Choroid plexus epithelial cell (primary cell): ENCODE measurements at regions not wholly inside any gene's neighbourhood (a gene's known extent, or its start where the extent isn't known, plus 50 kb on each side); places are given as distances from the start of the nearest gene placed in this dataset.

ENCODE experiments used
- DNase-seq: peaks from one replicate; pipeline ENCODE4 v3.0.0-alpha.2; 2010; ENCODE audit warnings: low read depth
- H3K4me3 ChIP-seq: 2 replicates; pipeline ENCODE4 v1.5.1; 2011; ENCODE audit warnings: low read depth, mild to moderate bottlenecking, control low read depth, low read length, moderate library complexity
- TF ChIP-seq, protein P1 (sequence below): conservative IDR thresholded peaks from 2 replicates; pipeline ENCODE4 v1.5.1; 2011; ENCODE audit warnings: low read depth, mild to moderate bottlenecking, control low read depth, inconsistent platforms, low read length, moderate library complexity

DNA sequence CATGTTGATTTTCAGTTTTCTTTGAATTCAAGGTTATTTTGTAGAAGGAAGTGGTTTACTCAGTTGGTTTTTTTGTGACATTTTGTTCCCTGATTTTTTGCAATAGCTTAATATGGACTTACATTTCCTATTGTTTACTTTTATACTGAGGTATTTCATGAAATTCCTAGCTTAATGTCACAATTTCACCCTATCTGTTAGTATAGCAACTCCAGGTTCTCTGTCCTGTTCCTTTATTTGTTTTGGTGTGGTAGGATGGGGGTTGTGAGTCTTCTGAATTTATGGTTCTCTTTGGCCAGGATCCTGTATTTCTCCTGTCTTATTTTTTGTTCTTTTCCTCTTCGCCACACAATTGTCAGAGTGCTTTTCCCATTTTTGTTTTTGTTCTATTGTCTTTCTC lies 523.4 kb upstream of the ARRDC3 start:
- no peak overlapping the region for H3K4me3 ChIP-seq
- TF ChIP-seq, protein P1, sequence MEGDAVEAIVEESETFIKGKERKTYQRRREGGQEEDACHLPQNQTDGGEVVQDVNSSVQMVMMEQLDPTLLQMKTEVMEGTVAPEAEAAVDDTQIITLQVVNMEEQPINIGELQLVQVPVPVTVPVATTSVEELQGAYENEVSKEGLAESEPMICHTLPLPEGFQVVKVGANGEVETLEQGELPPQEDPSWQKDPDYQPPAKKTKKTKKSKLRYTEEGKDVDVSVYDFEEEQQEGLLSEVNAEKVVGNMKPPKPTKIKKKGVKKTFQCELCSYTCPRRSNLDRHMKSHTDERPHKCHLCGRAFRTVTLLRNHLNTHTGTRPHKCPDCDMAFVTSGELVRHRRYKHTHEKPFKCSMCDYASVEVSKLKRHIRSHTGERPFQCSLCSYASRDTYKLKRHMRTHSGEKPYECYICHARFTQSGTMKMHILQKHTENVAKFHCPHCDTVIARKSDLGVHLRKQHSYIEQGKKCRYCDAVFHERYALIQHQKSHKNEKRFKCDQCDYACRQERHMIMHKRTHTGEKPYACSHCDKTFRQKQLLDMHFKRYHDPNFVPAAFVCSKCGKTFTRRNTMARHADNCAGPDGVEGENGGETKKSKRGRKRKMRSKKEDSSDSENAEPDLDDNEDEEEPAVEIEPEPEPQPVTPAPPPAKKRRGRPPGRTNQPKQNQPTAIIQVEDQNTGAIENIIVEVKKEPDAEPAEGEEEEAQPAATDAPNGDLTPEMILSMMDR = no peak
- DNase-seq = no peak

DNA sequence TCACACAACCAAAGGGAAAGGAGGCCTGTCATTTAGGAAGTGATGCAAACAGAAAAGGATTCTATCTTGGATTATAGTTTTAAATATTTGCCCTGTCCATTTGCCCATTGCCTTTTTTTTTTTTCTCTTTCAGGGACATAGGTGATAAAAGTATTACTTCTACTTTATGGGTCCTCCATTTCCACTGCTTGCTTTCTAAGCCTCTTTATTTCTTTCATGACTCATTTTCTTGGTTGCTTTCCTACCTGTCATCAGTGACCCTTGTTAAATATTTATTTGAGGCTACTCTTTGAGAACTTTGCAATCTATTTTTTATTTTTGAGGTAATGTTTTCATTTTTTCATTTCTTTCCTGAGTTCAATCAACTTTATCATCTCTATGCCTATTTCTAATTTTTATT lies 522.9 kb upstream of the ARRDC3 start:
- TF ChIP-seq, protein P1 = no peak
- H3K4me3 ChIP-seq = no peak overlapping the region

GRCh38 chr5:91898898-91899297 lies 515.8 kb upstream of the ARRDC3 start:
- TF ChIP-seq, protein P1 = no peak
- no peak for DNase-seq
- H3K4me3 ChIP-seq = no peak overlapping the region

More for the DNA sequence above, 522.9 kb upstream of the ARRDC3 start:
- no peak for DNase-seq

DNA sequence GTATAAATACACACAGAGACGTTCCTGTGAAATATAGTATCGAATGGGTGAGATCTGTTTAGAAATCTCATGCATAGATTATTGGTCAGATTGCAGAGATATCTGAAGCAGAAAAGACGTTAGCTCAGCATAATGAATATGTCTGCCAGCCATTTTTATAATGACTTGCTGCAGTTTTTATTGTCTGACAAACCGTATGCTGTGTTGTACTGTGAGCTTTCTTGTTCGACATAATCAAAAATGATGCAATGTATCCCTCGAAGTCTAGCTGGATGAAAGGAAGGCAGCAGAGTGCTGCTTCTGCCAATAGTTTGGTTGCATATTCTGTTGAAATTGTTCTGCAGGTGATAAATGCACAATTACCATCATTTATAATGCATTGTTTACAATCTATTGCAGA lies 514.9 kb upstream of the ARRDC3 start:
- DNase-seq = no peak
- TF ChIP-seq, protein P1 = no peak
- H3K4me3 ChIP-seq = no peak overlapping the region

- no peak overlapping the region for H3K4me3 ChIP-seq
- TF ChIP-seq, protein P1 = no peak
- DNase-seq = no peak
These were observed 505.7 kb upstream of the ARRDC3 start for GRCh38 chr5:91888810-91889209.

DNA sequence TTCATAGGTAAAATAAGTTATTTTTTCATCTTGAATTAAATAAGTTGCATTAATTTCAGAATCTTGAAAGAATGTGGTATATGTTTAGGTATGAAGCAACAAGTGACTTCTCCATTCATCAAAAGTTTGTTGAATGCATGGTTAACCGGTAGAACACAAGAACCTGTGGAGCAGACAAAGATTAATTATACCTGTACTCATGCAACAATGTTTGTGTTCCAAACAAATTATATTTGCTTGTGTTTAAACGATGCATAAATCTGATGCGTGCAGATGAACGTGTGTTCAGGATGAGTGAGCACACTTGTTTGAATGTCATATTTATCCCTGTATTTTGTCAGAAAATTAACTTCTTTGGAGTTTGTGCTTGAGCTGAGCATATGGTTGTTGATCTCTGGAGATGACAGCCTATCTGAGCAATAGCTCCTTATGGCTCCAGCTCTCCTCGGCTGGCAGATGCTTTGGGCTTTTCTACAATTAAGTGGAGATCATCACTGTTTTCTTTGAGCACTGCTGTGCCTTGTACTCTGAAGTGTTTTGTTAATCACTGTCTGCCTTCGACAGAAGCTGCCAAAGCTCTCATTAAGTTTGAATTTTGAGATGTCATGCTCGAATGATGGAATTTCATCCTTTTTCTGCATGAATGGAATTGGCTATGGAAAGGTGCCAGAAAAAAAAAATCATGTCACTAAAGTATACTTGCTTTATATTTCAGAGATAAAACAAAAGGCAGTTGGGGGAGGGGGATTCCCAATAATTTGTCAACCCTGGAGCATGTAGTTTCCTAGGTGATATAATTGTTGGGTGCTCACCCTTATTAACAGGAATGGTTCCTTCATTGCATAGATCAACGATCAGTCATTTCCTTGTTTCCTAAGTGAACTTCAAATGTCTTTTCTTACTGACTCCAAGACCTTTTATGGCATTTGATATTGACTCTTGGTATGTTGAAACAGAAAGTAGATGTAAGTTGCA lies 502.5 kb upstream of the ARRDC3 start:
- no peak for DNase-seq
- TF ChIP-seq, protein P1 = no peak
- H3K4me3 ChIP-seq = no peak overlapping the region

GRCh38 chr5:91884036-91884435 lies 500.9 kb upstream of the ARRDC3 start:
- no peak overlapping the region for H3K4me3 ChIP-seq
- no peak for DNase-seq
- TF ChIP-seq, protein P1 = no peak
